Esophagus squamous epithelium (tissue), 4 donors: ENCODE measurements at regions not wholly inside any gene's neighbourhood (a gene's known extent, or its start where the extent isn't known, plus 50 kb on each side); places are given as distances from the start of the nearest gene placed in this dataset.

Experiments used
- POLR2A ChIP-seq, 4 donors: fragments of 450-650 bp; IDR thresholded peaks; one replicate each; pipeline ENCODE4 v1.6.1; 2017; ENCODE audit warnings: antibody characterized with exemption in 4 of 4, mild to moderate bottlenecking in 4 of 4, moderate library complexity in 3 of 4
- TF ChIP-seq, protein P1 (sequence below), 6 experiments: fragments of 450-650 bp in 4 of 6; fragments of 200-600 bp in 2 of 6; sonication (generic) in 2 of 6; IDR thresholded peaks; one replicate each; pipeline ENCODE4 v1.5.1; 2016 to 2019; ENCODE audit warnings: antibody characterized with exemption in 6 of 6, mild to moderate bottlenecking in 4 of 6, moderate library complexity in 4 of 6

- TF ChIP-seq, protein P1, sequence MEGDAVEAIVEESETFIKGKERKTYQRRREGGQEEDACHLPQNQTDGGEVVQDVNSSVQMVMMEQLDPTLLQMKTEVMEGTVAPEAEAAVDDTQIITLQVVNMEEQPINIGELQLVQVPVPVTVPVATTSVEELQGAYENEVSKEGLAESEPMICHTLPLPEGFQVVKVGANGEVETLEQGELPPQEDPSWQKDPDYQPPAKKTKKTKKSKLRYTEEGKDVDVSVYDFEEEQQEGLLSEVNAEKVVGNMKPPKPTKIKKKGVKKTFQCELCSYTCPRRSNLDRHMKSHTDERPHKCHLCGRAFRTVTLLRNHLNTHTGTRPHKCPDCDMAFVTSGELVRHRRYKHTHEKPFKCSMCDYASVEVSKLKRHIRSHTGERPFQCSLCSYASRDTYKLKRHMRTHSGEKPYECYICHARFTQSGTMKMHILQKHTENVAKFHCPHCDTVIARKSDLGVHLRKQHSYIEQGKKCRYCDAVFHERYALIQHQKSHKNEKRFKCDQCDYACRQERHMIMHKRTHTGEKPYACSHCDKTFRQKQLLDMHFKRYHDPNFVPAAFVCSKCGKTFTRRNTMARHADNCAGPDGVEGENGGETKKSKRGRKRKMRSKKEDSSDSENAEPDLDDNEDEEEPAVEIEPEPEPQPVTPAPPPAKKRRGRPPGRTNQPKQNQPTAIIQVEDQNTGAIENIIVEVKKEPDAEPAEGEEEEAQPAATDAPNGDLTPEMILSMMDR (IDR thresholded peaks at IDR 0.05) = no peak
- no peak for TF ChIP-seq POLR2A (IDR thresholded peaks at IDR 0.05)
These were observed 92.9 kb downstream of the DHCR7 start for GRCh38 chr11:71355281-71355680.
